HUDEP-2 (cell line): ENCODE measurements at regions not wholly inside any gene's neighbourhood (a gene's known extent, or its start where the extent isn't known, plus 50 kb on each side); places are given as distances from the start of the nearest gene placed in this dataset.

Experiments
- DNase-seq, 76 experiments: peaks; one replicate each; lab custom pipeline; 2025; ENCODE audit not compliant: unreplicated experiment in 76 of 76; lab: John Stamatoyannopoulos, UW

DNA sequence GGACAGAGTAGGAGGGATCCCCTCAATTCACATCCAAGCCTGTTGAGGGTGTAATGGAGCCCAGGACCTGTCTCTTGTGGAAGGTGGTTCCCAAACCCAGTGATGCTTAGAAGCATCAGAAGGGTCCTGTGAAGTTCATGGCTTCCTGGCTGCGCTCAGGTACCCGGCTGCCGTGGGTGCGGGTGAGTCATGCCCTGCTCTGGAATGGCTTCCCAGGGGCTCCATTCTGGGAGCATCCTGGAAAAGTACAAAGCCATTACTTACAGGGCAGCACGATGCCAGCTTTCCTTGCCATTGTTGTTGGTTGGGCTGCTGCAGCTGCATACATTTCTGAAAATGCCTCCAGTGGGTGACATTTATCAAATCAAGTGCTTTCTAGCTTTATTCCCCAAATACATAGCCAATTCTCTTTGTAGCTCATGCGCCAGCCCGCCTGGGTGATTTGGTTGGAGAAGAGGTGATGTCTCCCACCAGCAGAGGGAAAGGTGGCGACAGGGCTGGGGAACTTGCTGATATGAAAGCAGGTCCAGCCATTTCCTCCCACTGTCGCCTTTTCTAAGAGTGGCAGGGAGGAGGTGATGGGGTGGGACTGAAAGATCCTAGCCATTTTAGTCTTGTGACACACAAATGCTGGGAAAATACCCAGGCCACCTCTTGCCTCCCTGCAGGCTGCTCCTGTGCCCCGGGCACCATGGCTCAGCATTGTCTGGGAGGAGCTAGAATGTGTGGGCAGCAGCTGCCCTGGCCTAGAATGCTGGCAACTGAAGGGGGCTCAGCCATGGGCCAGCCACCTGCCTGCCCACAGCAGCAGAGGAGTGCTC lies 65.9 kb upstream of the HPCAL1 start:
- no peak for DNase-seq

DNA sequence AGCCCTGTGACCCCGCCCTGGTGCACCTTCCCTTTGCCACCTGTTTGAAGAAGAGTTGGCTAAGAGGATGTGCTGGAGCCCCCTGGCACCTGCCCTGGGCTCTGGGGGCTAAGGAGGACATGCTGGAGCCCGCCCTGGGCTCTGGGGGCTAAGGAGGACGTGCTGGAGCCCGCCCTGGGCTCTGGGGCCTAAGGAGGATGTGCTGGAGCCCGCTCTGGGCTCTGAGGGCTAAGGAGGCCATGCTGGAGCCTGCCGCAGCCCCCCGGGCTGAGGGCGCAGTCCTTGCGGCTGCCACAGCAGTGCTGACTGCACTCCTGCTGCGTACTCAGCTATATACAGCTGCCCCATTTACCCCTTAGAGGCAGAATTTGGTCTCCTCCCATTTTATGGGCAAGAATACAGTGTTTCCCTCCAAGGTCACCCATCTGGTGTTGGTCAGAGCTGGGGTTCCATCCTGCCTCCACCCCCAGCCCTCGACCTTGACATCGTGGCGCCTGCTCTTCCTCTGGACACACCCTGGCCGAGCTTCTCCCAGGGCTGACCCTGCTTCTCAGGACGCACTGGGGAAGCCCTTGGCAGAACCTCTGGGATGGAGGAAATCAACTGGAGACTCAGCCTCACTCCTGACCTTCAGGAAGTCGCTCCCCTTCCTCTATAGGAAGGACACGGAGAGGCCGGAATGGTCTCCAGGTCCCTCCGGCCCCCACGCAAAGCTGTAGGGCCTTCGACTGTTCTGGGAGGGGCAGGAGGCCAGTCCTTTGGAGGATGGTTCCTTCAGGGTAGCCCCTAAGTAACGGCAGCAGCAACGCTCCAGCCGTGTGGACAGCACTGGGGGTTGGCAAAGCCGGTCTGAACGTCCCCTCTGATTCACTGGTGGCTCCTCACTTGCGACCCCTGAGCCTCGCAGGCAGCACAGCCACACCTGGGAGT lies 65.0 kb upstream of the HPCAL1 start:
- no peak for DNase-seq

DNA sequence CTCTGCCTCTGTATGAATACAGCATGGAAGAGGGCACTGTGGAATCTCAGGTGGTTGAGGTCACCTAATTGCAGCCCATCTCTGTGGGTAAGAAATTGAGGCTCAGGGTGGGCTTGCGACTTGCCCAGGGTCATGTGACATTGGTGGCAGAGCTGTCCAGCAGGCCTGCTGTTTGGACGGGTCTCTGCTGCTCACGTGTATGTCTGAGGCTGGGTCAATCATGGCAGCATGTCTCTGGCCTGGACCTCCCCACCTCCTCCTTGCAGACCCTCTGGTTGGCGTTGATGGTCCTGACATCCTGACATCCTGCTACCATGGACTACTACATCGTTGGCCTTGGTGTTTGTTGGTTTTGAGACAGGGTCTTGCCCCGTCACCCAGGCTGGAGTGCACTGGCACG lies 64.3 kb upstream of the HPCAL1 start:
- no peak for DNase-seq

DNA sequence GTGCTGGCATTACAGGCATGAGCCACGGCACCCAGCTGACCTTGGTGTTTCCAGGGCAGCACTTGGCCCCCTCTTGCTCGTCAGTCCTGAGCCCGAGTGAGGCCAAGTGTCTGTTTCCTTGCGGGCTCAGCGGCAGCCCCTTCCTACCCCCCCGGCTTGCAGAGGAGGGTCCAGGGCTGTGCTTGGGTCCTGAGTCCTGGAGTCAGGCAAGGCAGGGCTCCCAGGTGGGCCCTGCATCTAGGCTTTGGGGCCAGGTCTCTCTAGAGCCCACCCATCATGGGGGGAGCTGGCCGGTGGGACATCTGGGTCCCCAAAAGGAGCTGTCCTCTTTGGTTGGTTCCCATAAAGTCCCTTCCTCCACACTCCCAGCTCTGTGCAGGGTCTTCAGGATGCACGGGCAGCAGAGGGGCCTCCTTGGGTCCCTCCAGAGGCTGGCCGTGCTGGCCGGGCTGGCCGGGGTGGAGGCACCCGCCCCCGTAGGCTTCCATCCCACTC lies 63.7 kb upstream of the HPCAL1 start:
- no peak for DNase-seq

DNA sequence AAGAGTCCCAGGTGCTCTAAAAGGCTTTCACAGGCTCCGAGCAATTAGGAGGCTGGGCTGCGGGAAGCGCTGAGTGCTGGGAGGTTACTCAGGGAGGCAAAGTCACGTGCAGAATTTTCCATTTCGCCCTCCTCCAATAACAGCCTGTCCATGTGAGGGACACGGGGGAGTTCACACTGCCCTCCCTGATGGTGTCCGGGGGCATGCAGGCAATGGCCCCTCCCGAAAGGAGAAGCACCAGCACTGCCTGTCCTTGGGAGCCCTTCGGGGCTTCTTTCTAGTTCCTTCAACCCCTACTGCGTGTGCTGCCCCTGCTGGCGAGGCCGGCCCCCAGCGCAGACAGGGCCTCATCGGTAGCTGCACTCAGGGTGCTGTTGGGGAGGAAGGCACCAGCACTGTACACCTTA lies 63.1 kb upstream of the HPCAL1 start:
- peak in 5 of 76 experiments; percentile 8 to 39 (median 20) for DNase-seq

DNA sequence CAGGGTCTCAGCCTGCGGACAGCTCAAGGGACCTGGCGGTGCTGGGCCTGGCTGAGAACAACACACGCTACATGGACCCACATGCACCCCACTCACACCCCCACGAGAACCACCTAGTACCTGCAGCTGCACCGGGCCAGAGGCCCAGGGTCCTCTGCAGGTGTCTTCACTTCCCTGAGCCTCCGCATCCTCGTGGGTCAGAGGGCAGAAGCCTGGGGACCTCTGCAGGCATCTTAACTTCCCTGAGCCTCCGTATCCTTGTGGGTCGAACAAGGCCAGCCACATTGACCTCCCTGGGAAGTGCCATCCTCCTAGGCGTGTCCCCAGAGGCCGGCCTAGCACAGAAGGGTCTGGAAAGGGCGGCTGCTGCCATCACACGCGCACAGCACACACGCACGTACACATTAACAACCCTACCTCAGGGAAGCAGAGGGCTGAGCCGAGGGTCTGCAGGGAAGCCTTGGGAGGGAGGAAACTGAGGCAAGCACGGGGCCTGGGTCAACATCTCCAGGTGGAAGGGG lies 62.5 kb upstream of the HPCAL1 start:
- DNase-seq, result no peak

DNA sequence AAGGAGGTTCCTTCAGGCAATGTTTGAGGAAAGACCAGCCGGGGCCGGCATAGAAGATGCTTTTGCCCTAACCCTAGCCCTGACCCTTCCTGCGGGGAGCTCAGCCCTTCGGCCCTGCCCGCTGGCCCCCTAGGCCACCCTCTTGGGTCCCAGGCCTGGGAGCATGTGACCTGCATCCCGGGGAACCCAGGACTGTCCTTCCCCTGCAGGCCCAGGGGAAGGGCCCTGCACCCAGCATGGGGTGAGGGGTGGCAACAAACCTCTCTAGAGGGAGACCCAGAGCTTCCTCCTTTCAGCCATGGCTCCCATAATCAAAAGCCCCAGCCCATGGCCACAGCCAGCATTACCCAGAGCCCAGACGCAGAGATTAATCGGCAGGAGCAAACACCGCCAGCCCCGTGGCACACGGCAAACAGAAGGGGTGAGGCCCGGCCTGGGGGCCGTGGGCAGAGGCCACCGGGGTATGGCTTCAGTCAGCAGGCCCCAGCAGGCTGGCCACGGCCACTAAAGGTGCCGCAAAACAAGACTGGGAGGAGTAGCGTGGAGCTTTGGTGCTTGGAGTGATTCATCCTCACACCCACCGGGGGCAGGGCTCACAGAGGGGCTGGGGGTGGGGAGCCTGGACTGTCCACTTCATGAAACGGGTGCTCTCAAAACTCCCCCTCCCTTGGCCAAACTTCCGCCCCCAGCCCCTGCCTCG lies 61.6 kb upstream of the HPCAL1 start:
- DNase-seq, result no peak

DNA sequence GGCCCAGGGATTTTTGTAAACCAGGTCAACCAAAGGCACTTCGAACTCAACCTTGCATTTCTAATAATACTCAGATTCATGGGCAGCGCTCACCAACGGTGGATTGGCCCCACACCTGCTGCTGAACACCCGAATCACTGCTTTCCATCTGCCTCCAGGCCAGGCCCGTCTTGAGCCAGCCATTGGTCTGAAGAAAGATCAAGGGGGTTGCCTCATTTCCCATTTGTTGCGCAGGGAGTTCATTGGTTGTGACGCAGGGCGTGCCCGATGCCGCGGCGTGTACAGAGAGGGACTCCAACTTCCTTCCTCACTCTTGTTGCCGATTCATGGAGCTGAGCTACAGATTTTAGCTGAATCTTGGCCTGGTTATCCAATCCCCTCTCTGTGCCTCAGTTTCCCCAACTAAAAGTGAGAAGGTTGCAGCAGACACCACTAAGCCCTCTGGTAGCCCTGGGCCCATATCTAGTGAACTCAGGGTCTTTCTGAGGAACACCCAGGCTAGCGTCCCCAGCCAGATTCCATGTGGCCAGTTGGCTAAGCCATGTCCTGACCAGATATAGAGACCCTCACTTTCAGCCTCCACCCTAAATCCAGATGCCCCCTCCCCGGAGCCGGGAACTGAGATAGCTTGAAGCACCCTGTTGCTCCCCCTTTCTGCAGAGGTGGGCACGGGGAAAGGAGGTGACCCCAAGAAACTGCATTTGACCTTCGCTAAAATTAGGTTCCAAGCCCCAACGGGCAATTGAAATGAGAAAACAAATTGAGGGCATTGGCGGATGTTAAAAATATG lies 60.9 kb upstream of the HPCAL1 start:
- no peak for DNase-seq

DNA sequence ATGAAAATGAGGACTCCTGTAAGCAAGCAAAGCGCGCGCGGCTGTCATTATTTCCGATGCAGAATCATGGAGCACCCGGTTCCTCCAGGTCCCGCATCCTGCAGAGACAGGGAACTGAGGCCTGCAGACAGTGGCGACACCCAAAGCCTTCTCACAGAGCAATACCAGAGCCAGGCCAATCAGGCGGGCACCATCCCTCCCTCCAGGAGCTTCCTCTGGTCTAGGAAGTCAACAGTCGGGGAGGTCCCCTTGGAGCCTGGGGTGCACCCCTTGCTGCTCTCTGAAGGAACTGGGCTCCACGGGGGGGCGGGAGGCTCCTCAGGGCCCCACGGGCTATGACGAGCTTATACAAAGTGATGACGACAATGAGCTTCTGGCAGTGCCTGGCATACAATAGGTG lies 60.3 kb upstream of the HPCAL1 start:
- DNase-seq, result no peak

DNA sequence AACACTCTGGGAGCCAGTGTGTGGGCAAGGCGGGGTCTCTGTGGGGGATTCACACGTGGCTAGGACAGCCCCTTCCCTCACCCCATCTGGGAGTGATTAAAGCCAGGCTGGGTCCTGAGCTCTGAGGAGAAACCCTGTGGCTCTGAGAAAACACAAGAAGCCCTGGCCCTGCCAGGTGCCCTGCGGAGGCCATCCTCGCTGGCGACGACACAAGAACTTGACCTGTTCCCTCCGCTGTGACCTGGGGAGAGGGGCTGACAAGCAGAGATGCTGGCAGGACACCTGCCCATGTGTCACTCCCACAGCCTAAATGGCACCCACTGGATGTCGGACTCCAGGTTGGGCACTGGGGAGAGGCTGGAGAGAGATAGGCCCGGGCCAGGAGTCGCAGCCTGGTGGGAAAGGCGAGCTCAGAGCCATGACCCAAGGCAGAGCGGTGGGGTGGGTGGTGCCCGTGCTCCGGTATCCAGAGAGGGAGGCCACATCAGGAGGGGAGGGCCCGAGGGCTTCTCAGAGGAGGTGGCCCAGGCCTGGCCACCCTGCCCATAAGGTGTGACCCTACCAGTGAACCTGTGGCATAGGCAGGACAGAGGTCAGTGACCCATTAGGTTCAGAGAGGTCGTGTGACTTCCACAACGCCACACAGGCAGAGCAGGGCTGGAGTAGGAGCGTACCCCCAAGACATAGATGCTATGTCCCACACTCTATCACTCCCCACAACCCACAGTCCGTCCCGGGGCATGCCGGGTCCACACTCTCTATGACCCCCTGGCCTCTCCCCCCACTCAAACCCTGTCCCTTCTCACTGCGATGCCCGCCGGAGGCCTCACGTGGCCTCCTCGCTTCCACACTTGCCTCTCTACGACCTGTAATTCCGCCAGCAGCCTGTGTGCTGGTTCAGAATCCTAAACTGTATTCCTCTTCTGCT lies 59.4 kb upstream of the HPCAL1 start:
- DNase-seq, result no peak

DNA sequence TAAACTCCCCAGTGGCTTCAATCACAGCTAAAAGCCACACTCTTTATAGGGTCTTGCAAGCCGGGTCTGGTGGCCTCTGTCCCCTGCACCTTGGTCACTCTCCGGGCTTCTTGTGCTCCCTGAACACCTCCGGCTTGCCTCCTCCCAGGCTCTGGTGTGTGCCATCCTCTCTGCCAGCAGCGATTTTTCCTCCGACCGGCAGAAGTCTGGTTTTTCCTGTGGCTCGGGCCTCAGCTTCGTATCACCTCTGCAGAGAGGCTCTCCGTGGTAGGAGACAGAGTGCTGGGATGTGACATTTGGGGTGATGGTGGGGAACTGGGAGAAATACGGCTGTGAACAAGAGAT lies 58.8 kb upstream of the HPCAL1 start:
- DNase-seq, result no peak

DNA sequence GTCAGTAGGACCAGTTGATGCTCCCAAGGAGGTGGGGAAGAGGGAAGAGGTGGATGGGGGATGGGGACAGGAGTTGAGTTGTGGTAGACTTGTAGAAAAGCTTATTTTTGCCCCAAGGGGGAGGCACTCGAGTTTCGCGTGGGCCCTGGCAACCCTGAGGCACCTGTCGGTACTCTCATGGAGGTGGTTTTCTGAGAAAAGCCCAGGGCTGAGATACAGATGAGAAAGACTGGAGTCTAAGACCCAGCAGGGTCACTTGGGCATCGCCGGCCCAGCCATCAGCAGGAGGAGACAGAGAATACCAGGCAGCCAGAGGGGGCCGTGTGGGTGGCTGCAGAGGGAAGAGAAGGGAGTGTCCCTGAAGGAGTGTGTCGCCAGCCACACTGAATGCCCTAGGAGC lies 57.7 kb upstream of the HPCAL1 start:
- DNase-seq, result no peak

DNA sequence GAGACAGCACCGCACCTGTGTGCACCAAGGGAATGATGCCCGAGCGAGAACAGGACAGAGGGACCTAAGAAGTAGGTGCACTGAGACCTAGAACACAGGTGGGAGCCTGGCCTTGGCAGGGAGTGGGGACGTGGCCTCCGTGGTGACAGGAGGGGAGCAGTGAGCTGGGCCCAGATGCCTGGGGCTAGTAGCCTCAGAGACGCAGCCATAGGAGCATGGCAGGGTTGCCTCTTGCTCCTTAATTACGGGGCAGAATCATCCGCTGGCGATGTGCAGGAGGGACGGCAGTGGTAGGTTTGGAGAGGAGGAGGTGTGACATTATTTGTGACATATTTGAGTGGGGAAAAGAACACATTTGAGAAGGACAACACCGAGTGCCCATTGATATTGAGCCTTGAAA lies 57.0 kb upstream of the HPCAL1 start:
- no peak for DNase-seq

DNA sequence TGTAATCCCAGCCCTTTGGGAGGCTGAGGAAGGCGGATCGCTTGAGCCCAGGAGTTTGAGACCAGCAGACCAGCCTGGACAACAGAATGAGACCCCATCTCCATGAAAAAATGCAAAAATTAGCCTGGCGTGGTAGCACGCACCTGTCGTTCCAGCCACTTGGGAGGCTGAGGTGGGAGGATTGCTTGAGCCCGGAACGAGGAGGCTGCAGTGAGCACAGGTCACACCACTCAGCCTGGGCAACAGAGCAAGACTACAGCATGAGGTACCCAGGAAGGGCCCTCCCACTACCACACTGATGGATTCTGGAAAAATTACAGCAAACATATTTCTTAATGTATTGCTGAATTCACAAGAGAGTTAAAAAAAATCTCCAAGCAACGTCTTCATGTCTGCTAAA lies 56.3 kb upstream of the HPCAL1 start:
- no peak for DNase-seq

DNA sequence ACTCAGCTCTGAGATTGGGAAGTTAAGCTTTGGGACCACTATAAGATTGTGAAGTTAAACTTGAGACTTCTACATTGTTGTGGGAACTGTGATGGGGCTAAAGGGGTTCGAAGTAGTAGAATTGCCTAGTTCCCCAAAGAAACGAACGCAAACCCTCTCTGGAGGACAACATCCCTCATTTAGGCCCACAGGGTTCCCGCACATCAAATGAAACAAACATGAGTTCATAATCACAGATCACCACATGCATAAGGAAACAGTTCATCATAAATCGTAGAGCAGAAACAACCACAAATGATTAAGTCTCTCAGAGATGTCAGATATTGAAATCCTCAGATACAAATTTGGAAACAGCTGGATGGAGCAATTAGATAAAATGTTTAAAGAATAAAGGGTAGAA lies 55.9 kb upstream of the HPCAL1 start:
- DNase-seq, result no peak

DNA sequence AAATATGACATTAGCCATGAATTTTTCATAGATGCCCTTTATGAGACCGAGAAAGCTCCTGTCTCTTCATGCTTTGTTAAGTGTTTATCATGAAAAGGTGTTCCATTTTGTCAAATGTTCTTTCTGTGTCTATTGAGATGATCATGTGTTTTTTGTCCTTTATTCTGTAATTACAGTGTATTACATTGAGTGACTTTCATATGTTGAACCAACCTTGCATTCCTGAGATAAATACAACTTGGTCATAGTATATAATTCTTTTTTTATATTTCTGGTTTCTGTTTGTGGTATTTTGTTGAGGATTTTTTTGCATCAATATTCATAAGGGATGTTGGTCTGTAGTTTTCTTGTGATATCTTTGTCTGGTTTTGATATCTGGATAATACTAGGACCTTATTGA lies 52.9 kb upstream of the HPCAL1 start:
- DNase-seq, result no peak

DNA sequence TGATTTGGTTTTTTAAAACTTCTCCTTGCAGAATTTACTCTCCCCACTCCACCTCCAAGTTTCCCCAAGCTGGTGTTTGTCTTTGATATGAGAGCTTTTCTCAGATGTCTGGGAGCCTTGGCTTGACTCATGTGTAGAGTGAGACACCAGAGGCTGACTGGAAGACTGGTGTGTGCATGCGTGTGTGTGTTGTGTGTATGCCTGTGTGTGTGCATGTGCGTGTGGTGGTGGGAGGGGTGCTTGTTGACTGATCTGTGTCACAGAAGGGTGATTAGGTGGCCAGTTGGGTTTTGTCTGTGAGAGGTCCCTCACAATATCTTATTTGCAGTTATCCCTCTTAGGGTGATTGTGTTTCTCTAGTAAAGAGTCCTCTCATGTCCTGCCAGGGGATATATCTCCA lies 50.5 kb upstream of the HPCAL1 start:
- no peak for DNase-seq

DNA sequence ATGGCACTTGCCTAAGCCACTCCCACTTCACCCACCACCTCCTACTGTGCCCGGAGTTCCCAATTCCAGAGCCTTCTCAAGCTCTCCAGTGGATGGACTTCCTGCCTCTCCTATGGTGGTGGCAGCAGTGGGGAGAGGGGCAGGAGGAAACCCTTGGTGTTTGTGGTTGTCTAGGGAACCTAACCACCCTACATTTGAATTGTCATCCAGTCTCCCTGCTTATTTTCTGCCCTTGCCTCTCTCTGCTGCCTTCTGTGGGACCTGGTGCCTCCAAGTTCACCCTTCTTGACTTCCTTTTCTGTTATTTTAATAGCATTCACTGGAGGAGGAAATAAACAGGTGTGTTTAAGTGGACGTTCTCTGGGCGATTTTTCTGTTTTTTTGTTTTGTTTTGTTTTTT lies 50.0 kb upstream of the HPCAL1 start:
- DNase-seq, result no peak
